MM.1S (cell line): ENCODE measurements at regions not wholly inside any gene's neighbourhood (a gene's known extent, or its start where the extent isn't known, plus 50 kb on each side); places are given as distances from the start of the nearest gene placed in this dataset.

ENCODE experiments used
- DNase-seq: peaks from one replicate; pipeline ENCODE4 v3.0.0-alpha.2; 2015
- H2AFZ ChIP-seq: fragments of 300-600 bp; sonication (generic); 2 replicates; pipeline ENCODE4 v1.6.0; 2016; ENCODE audit warnings: antibody characterized with exemption, low read length
- H3F3A ChIP-seq: fragments of 300-600 bp; sonication (generic); 2 replicates; pipeline ENCODE4 v1.6.1; 2016; ENCODE audit warnings: mild to moderate bottlenecking, antibody characterized with exemption, low read length, moderate library complexity, mixed read lengths; ENCODE audit not compliant: insufficient read depth
- H3K27ac ChIP-seq: fragments of 300-600 bp; sonication (generic); 2 replicates; pipeline ENCODE4 v1.5.1; 2016; ENCODE audit warnings: mild to moderate bottlenecking, low read length
- H3K27me3 ChIP-seq: fragments of 300-600 bp; sonication (generic); replicated peaks from 2 replicates; pipeline ENCODE4 v1.6.0; 2016; ENCODE audit warnings: low read length; ENCODE audit not compliant: insufficient read depth
- H3K36me3 ChIP-seq: fragments of 300-600 bp; sonication (generic); replicated peaks from 2 replicates; pipeline ENCODE4 v1.6.1; 2016; ENCODE audit warnings: mild to moderate bottlenecking, low read length, mixed read lengths; ENCODE audit not compliant: insufficient read depth
- H3K4me1 ChIP-seq: fragments of 300-600 bp; sonication (generic); 2 replicates; pipeline ENCODE4 v1.6.1; 2016; ENCODE audit warnings: low read length, mixed read lengths
- H3K4me2 ChIP-seq: fragments of 300-600 bp; sonication (generic); 2 replicates; pipeline ENCODE4 v1.6.0; 2016; ENCODE audit warnings: low read depth, low read length
- H3K4me3 ChIP-seq: fragments of 300-600 bp; sonication (generic); 2 replicates; pipeline ENCODE4 v1.5.1; 2016; ENCODE audit warnings: low read length, mixed read lengths
- H3K79me2 ChIP-seq: fragments of 300-600 bp; sonication (generic); 2 replicates; pipeline ENCODE4 v1.6.1; 2016; ENCODE audit warnings: mixed run types, low read length, mixed read lengths
- H3K9ac ChIP-seq: fragments of 300-600 bp; sonication (generic); 2 replicates; pipeline ENCODE4 v1.6.1; 2016; ENCODE audit warnings: low read length, mixed read lengths
- H3K9me2 ChIP-seq: fragments of 300-600 bp; sonication (generic); replicated peaks from 2 replicates; pipeline ENCODE4 v1.6.1; 2016; ENCODE audit warnings: mild to moderate bottlenecking, low read length, mixed read lengths; ENCODE audit not compliant: insufficient read depth
- H3K9me3 ChIP-seq: fragments of 300-600 bp; sonication (generic); replicated peaks from 2 replicates; pipeline ENCODE4 v1.6.1; 2016; ENCODE audit warnings: mild to moderate bottlenecking, low read length, mixed read lengths; ENCODE audit not compliant: insufficient read depth
- H4K20me1 ChIP-seq: fragments of 300-600 bp; sonication (generic); 2 replicates; pipeline ENCODE4 v1.6.1; 2016; ENCODE audit warnings: mild to moderate bottlenecking, low read length, moderate library complexity, mixed read lengths; ENCODE audit not compliant: insufficient read depth
- EZH2 ChIP-seq: fragments of 300-600 bp; sonication (generic); optimal IDR thresholded peaks from 2 replicates; pipeline ENCODE3; 2017; ENCODE audit warnings: low read depth, mild to moderate bottlenecking, antibody characterized with exemption, low read length, mixed read lengths
- EZH2phosphoT487 ChIP-seq: fragments of 300-600 bp; sonication (generic); IDR thresholded peaks from 2 replicates; pipeline ENCODE4 v1.6.1; 2018; ENCODE audit warnings: antibody characterized with exemption, low read length
- TF ChIP-seq, protein P1 (sequence below): fragments of 300-600 bp; sonication (generic); IDR thresholded peaks from 2 replicates; pipeline ENCODE4 v1.5.1; 2016; ENCODE audit warnings: antibody characterized with exemption, low read length, mixed read lengths

GRCh38 chr1:201703621-201704438 lies 125.1 kb upstream of the IPO9 start:
- no peaks in the 10 kb centered on the region for H3F3A ChIP-seq
- H3K4me1 ChIP-seq = no peaks in the 10 kb centered on the region
- H3K9ac ChIP-seq = no peak overlapping the region
- no peaks in the 10 kb centered on the region for H3K27me3 ChIP-seq
- no peaks in the 10 kb centered on the region for H3K79me2 ChIP-seq
- TF ChIP-seq, protein P1, sequence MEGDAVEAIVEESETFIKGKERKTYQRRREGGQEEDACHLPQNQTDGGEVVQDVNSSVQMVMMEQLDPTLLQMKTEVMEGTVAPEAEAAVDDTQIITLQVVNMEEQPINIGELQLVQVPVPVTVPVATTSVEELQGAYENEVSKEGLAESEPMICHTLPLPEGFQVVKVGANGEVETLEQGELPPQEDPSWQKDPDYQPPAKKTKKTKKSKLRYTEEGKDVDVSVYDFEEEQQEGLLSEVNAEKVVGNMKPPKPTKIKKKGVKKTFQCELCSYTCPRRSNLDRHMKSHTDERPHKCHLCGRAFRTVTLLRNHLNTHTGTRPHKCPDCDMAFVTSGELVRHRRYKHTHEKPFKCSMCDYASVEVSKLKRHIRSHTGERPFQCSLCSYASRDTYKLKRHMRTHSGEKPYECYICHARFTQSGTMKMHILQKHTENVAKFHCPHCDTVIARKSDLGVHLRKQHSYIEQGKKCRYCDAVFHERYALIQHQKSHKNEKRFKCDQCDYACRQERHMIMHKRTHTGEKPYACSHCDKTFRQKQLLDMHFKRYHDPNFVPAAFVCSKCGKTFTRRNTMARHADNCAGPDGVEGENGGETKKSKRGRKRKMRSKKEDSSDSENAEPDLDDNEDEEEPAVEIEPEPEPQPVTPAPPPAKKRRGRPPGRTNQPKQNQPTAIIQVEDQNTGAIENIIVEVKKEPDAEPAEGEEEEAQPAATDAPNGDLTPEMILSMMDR = peak; percentile 99
- TF ChIP-seq EZH2phosphoT487 = no peak
- no peak for TF ChIP-seq EZH2
- H3K4me3 ChIP-seq = no peak overlapping the region
- no peaks in the 10 kb centered on the region for H4K20me1 ChIP-seq
- H3K9me3 ChIP-seq = no peaks in the 10 kb centered on the region
- no peak overlapping the region for H3K27ac ChIP-seq
- peak overlapping the region; percentile 37; the same call in 1 of the 2 replicates for H3K4me2 ChIP-seq
- no peaks in the 10 kb centered on the region for H3K36me3 ChIP-seq
- DNase-seq = peak; percentile 85
- H3K9me2 ChIP-seq = no peaks in the 10 kb centered on the region
- H2AFZ ChIP-seq = peak overlapping the region; percentile 30; the same call in 1 of the 2 replicates

GRCh38 chr1:201704439-201704792 lies 124.5 kb upstream of the IPO9 start:
- Histone ChIP-seq H3K27ac (no peak overlapping the region), H3K4me3 (no peak overlapping the region), H2AFZ (no peak overlapping the region), H3K9me3 (no peaks in the 10 kb centered on the region), H3K4me2 (no peak overlapping the region), H4K20me1 (no peaks in the 10 kb centered on the region), H3K4me1 (no peaks in the 10 kb centered on the region), H3K9me2 (no peaks in the 10 kb centered on the region), H3K27me3 (no peaks in the 10 kb centered on the region), H3K79me2 (no peaks in the 10 kb centered on the region), H3K36me3 (no peaks in the 10 kb centered on the region), H3F3A (no peaks in the 10 kb centered on the region), H3K9ac (no peak overlapping the region)
- no peak for DNase-seq
- TF ChIP-seq EZH2phosphoT487 = no peak
- no peak for TF ChIP-seq EZH2
- TF ChIP-seq, protein P1 = no peak

DNA sequence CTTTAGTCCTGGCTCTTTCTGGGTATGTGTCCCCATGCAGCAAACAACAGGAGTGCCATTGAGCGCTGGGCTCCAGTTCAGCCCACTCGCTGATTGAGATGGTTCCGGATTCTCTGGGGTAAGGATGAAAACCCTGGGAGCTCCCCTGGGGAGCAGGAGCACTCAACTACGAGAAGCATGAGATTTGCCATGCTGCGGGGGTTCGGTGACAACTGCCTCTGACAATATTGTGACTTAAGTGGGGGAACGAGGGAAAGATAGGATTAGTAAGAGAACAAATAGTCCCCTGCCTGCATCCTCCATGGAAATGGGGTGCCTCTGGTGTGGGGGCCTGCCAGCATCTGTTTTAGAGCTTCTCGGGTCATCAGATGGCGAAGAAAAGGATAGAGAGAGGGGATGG lies 123.6 kb upstream of the IPO9 start:
- DNase-seq = no peak
- no peaks in the 10 kb centered on the region for H3K4me1 ChIP-seq

More for the DNA sequence above, 123.6 kb upstream of the IPO9 start:
- Histone ChIP-seq H3F3A (no peaks in the 10 kb centered on the region), H3K27ac (no peak overlapping the region), H3K9me2 (no peaks in the 10 kb centered on the region), H3K27me3 (no peaks in the 10 kb centered on the region), H3K9me3 (no peaks in the 10 kb centered on the region), H3K36me3 (no peaks in the 10 kb centered on the region), H3K4me3 (no peak overlapping the region), H3K4me2 (no peak overlapping the region), H2AFZ (no peak overlapping the region), H3K9ac (no peak overlapping the region), H3K79me2 (no peaks in the 10 kb centered on the region), H4K20me1 (no peaks in the 10 kb centered on the region)
- TF ChIP-seq EZH2phosphoT487 = no peak
- no peak for TF ChIP-seq EZH2
- TF ChIP-seq, protein P1 = no peak
